ENCODE measurements at regions not wholly inside any gene's neighbourhood (a gene's known extent, or its start where the extent isn't known, plus 50 kb on each side); places are given as distances from the start of the nearest gene placed in this dataset.

DNA sequence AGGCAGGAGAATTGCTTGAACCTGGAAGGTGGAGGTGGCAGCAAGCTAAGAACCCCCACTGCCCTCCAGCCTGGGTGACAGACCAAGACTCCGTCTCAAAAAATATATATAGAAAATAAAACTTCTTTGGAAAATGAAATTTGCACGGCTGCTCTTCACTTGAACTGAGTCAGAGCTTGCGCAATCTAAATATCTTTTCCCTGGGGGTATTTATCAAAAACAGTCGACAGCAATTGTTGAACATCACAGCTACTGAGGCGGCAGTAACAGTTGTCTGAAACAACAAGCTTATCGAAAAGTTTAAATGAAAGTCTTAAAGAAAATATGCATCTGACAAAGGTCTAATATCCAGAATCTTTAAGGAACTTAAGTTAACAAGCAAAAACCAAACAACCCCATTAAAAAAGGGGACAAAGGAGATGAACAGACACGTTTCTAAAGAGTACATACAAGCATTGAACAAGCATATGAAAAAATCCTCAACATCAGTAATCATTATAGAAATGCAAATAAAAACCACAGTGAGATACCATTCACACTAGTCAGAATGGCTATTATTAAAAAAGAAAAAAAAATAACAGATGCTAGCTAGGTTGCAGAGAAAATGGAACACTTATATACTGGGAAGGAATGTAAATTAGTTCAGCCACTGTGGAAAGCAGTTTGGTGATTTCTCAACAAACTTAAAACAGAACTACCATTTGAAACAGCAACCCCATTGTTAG lies 153.6 kb upstream of the CDH9 start:
- TF ChIP-seq, protein P1, sequence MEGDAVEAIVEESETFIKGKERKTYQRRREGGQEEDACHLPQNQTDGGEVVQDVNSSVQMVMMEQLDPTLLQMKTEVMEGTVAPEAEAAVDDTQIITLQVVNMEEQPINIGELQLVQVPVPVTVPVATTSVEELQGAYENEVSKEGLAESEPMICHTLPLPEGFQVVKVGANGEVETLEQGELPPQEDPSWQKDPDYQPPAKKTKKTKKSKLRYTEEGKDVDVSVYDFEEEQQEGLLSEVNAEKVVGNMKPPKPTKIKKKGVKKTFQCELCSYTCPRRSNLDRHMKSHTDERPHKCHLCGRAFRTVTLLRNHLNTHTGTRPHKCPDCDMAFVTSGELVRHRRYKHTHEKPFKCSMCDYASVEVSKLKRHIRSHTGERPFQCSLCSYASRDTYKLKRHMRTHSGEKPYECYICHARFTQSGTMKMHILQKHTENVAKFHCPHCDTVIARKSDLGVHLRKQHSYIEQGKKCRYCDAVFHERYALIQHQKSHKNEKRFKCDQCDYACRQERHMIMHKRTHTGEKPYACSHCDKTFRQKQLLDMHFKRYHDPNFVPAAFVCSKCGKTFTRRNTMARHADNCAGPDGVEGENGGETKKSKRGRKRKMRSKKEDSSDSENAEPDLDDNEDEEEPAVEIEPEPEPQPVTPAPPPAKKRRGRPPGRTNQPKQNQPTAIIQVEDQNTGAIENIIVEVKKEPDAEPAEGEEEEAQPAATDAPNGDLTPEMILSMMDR (IDR thresholded peaks at IDR 0.05), result no peak
- no peak for TF ChIP-seq ZFX (IDR thresholded peaks at IDR 0.05; ENCODE audit: borderline replicate concordance)
